ENCODE measurements at regions not wholly inside any gene's neighbourhood (a gene's known extent, or its start where the extent isn't known, plus 50 kb on each side); places are given as distances from the start of the nearest gene placed in this dataset.

DNA sequence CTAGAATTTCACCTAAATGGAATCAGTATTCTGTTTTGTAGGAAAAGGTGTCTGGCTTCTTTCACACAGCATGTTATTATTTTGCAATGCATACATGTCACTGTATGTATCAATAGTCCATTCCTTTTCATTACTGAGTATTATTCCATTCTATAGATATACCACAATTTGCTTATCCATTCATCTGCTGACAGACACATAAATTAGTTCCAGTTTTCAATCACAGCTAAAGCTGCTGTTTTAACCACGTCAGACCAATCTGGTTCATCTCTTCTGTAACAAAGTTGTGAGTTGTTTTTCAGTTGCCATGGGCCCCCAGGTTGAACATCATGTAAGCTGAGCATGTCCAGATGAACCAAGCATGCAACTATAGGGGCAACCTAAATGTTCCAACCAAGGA is 282.1 kb upstream of the MKLN1 start:
- no peaks in the 10 kb centered on the region for H3K27me3 ChIP-seq
- no peak for DNase-seq
- H3K36me3 ChIP-seq: peaks cover 0 to 11% (median 3%) of the 10 kb centered on the region in 4 donors
- peaks cover 0 to 29% (median 23%) of the 10 kb centered on the region in 4 donors for H3K4me1 ChIP-seq
- H3K27ac ChIP-seq: no peak overlapping the region
- no peak overlapping the region for H3K4me3 ChIP-seq
- intact Hi-C loops (cut with DNase I): no loop called here
- H3K9me3 ChIP-seq: no peaks in the 10 kb centered on the region
- WGBS, 2 donors: 91 to 96% methylated on average over 1 of the region's 1 CpG
- TF ChIP-seq POLR2AphosphoS5 (IDR thresholded peaks at IDR 0.05) (no peak), POLR2A (IDR thresholded peaks at IDR 0.05) (no peak), EP300 (IDR thresholded peaks at IDR 0.05) (no peak)
- TF ChIP-seq, protein P1, sequence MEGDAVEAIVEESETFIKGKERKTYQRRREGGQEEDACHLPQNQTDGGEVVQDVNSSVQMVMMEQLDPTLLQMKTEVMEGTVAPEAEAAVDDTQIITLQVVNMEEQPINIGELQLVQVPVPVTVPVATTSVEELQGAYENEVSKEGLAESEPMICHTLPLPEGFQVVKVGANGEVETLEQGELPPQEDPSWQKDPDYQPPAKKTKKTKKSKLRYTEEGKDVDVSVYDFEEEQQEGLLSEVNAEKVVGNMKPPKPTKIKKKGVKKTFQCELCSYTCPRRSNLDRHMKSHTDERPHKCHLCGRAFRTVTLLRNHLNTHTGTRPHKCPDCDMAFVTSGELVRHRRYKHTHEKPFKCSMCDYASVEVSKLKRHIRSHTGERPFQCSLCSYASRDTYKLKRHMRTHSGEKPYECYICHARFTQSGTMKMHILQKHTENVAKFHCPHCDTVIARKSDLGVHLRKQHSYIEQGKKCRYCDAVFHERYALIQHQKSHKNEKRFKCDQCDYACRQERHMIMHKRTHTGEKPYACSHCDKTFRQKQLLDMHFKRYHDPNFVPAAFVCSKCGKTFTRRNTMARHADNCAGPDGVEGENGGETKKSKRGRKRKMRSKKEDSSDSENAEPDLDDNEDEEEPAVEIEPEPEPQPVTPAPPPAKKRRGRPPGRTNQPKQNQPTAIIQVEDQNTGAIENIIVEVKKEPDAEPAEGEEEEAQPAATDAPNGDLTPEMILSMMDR (IDR thresholded peaks at IDR 0.05): no peak

- H3K27ac ChIP-seq: no peak overlapping the region
- H3K27me3 ChIP-seq: no peaks in the 10 kb centered on the region
- 95 to 100% methylated on average over 1 of the region's 1 CpG for WGBS, 2 donors
- H3K9me3 ChIP-seq: no peaks in the 10 kb centered on the region
- peaks cover 0 to 15% (median 3%) of the 10 kb centered on the region in 4 donors for H3K36me3 ChIP-seq
- TF ChIP-seq EP300 (IDR thresholded peaks at IDR 0.05): no peak
- TF ChIP-seq, protein P1 (IDR thresholded peaks at IDR 0.05): no peak
- no peak for TF ChIP-seq POLR2AphosphoS5 (IDR thresholded peaks at IDR 0.05)
- no peak for TF ChIP-seq POLR2A (IDR thresholded peaks at IDR 0.05)
- no peak overlapping the region for H3K4me3 ChIP-seq
- H3K4me1 ChIP-seq: peaks cover 0 to 33% (median 22%) of the 10 kb centered on the region in 4 donors
- no peak for DNase-seq
- intact Hi-C loops (cut with DNase I): no loop called here
These were observed 281.4 kb upstream of the MKLN1 start for GRCh38 chr7:131046246-131046645.

DNA sequence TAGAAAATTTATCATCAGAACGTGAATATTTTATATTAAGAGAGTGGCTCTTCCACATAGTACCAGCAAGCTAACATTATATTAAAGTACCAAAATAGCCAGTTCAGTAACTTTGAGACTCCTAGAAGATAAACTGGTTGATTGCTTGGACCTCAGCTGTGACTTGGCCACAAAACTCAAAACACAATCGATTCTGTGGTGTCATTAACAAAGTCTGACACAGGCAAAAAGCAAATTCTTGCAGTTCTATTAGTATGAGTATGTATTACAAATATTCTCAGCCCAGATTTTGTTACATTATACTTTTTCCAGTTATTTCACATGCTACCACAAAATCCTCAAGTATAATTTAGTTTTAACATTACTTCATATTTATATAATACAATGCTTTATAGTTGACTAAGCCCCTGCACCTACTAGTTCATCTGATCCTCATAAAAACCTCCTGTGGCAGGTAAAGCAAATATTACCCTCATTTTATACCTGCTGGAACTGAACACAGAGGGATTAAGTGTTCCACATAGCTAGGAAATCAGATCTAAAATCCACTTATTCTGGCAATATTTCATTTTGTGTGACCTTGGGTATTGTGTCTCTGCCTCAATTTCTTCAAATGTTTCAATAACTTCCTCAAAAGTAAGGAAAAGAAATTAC is 279.9 kb upstream of the MKLN1 start:
- Histone ChIP-seq H3K27me3 (no peaks in the 10 kb centered on the region), H3K9me3 (no peaks in the 10 kb centered on the region), H3K27ac (no peak overlapping the region), H3K36me3 (peaks cover 0 to 15% (median 3%) of the 10 kb centered on the region in 4 donors), H3K4me3 (no peak overlapping the region), H3K4me1 (peaks cover 0 to 49% (median 31%) of the 10 kb centered on the region in 4 donors)
- DNase-seq: no peak
- intact Hi-C loops (cut with DNase I): no loop called here
- WGBS, 2 donors: 55 to 77% methylated on average over 2 of the region's 2 CpGs
- TF ChIP-seq POLR2AphosphoS5 (IDR thresholded peaks at IDR 0.05) (no peak), EP300 (IDR thresholded peaks at IDR 0.05) (no peak), POLR2A (IDR thresholded peaks at IDR 0.05) (no peak)
- TF ChIP-seq, protein P1 (IDR thresholded peaks at IDR 0.05): no peak

GRCh38 chr7:131051304-131051703 is 276.4 kb upstream of the MKLN1 start:
- Histone ChIP-seq H3K36me3 (peaks cover 0 to 15% (median 3%) of the 10 kb centered on the region in 4 donors), H3K4me1 (peaks cover 0 to 84% (median 54%) of the 10 kb centered on the region in 4 donors), H3K27ac (no peak overlapping the region), H3K27me3 (no peaks in the 10 kb centered on the region), H3K4me3 (no peak overlapping the region), H3K9me3 (no peaks in the 10 kb centered on the region)
- 90 to 92% methylated on average over 2 of the region's 2 CpGs for WGBS, 2 donors
- intact Hi-C loops (cut with DNase I): no loop called here
- TF ChIP-seq EP300 (IDR thresholded peaks at IDR 0.05) (no peak), POLR2AphosphoS5 (IDR thresholded peaks at IDR 0.05) (no peak), POLR2A (IDR thresholded peaks at IDR 0.05) (no peak)
- TF ChIP-seq, protein P1 (IDR thresholded peaks at IDR 0.05): no peak
- DNase-seq: no peak

All from sigmoid colon (tissue), 6 donors.